Trophoblast cell (in vitro differentiated cells and primary cell): ENCODE measurements at regions not wholly inside any gene's neighbourhood (a gene's known extent, or its start where the extent isn't known, plus 50 kb on each side); places are given as distances from the start of the nearest gene placed in this dataset.

Source experiments
- DNase-seq, 2 donors: peaks; one replicate each; pipeline ENCODE4 v3.0.0-alpha.2; 2016
- H2AFZ ChIP-seq: 2 replicates; pipeline ENCODE4 v1.6.1; 2013; ENCODE audit warnings: low read length, moderate library complexity, mild to moderate bottlenecking; ENCODE audit not compliant: insufficient read depth, poor library complexity
- H2AK5ac ChIP-seq: 2 replicates; pipeline ENCODE4 v1.6.1; 2013; ENCODE audit warnings: mild to moderate bottlenecking, low read length
- H2BK120ac ChIP-seq: 2 replicates; pipeline ENCODE4 v1.6.1; 2013; ENCODE audit warnings: low read length, mild to moderate bottlenecking, moderate library complexity; ENCODE audit not compliant: insufficient read depth, poor library complexity
- H2BK12ac ChIP-seq: 2 replicates; pipeline ENCODE4 v1.6.1; 2013; ENCODE audit warnings: mild to moderate bottlenecking, low read length, moderate library complexity
- H2BK5ac ChIP-seq: 2 replicates; pipeline ENCODE4 v1.6.1; 2013; ENCODE audit warnings: low read length, low read depth, moderate library complexity, mild to moderate bottlenecking; ENCODE audit not compliant: poor library complexity
- H3K14ac ChIP-seq: 2 replicates; pipeline ENCODE4 v1.6.1; 2013; ENCODE audit warnings: mild to moderate bottlenecking, low read length
- H3K18ac ChIP-seq: 2 replicates; pipeline ENCODE4 v1.6.1; 2013; ENCODE audit warnings: mild to moderate bottlenecking, low read length
- H3K23ac ChIP-seq: 2 replicates; pipeline ENCODE4 v1.6.1; 2013; ENCODE audit warnings: low read length
- H3K27ac ChIP-seq: 2 replicates; pipeline ENCODE4 v1.5.1; 2013; ENCODE audit warnings: low read depth, mild to moderate bottlenecking, inconsistent platforms, low read length, moderate library complexity
- H3K27me3 ChIP-seq: 2 replicates; pipeline ENCODE4 v1.6.1; 2013; ENCODE audit warnings: inconsistent platforms, mild to moderate bottlenecking, low read length, moderate library complexity; ENCODE audit not compliant: insufficient read depth
- H3K36me3 ChIP-seq, 2 experiments: 1 replicate in 1 of 2; 2 replicates in 1 of 2; pipeline ENCODE4 v1.6.1; 2013; ENCODE audit warnings: low read length in 2 of 2, mild to moderate bottlenecking in 2 of 2, moderate library complexity in 1 of 2; ENCODE audit not compliant: insufficient read depth in 2 of 2, control insufficient read depth in 1 of 2
- H3K4ac ChIP-seq: 2 replicates; pipeline ENCODE4 v1.6.1; 2013; ENCODE audit warnings: low read depth, mild to moderate bottlenecking, low read length, moderate library complexity
- H3K4me1 ChIP-seq, 2 experiments: 1 replicate in 1 of 2; 2 replicates in 1 of 2; pipeline ENCODE4 v1.6.1; 2013; ENCODE audit warnings: low read length in 2 of 2, mild to moderate bottlenecking in 2 of 2, moderate library complexity in 1 of 2; ENCODE audit not compliant: insufficient read depth in 2 of 2, control insufficient read depth in 1 of 2
- H3K4me2 ChIP-seq: 2 replicates; pipeline ENCODE4 v1.6.1; 2013; ENCODE audit warnings: inconsistent platforms, mild to moderate bottlenecking, low read length, moderate library complexity
- H3K4me3 ChIP-seq: 2 replicates; pipeline ENCODE4 v1.5.1; 2013; ENCODE audit warnings: mild to moderate bottlenecking, low read depth, low read length, inconsistent platforms
- H3K79me1 ChIP-seq: one replicate; pipeline ENCODE4 v1.6.1; 2013; ENCODE audit warnings: low read length
- H3K79me2 ChIP-seq: 2 replicates; pipeline ENCODE4 v1.6.1; 2013; ENCODE audit warnings: low read length, mild to moderate bottlenecking; ENCODE audit not compliant: control insufficient read depth, insufficient read depth, poor library complexity
- H3K9ac ChIP-seq: 2 replicates; pipeline ENCODE4 v1.6.1; 2013; ENCODE audit warnings: mild to moderate bottlenecking, low read length
- H3K9me3 ChIP-seq: 2 replicates; pipeline ENCODE4 v1.6.1; 2013; ENCODE audit warnings: low read depth, mild to moderate bottlenecking, control low read depth, inconsistent platforms, low read length; ENCODE audit not compliant: insufficient read depth
- H4K12ac ChIP-seq: 2 replicates; pipeline ENCODE4 v1.6.1; 2013; ENCODE audit warnings: low read depth, mild to moderate bottlenecking, low read length, moderate library complexity
- H4K8ac ChIP-seq: 2 replicates; pipeline ENCODE4 v1.6.1; 2013; ENCODE audit warnings: low read depth, mild to moderate bottlenecking, low read length, moderate library complexity
- H4K91ac ChIP-seq: one replicate; pipeline ENCODE4 v1.6.1; 2013; ENCODE audit warnings: low read depth, mild to moderate bottlenecking, low read length, moderate library complexity
- WGBS: extraction: QIAGEN DNeasy Blood & Tissue Kit; methylation state at CpG from one replicate; pipeline ENCODE4 v1.1.7; 2013; ENCODE audit warnings: missing lambda C conversion rate; ENCODE audit not compliant: insufficient read length, insufficient coverage; ENCODE audit errors: extremely low coverage; 5-methylcytosine and 5-hydroxymethylcytosine counted together

DNA sequence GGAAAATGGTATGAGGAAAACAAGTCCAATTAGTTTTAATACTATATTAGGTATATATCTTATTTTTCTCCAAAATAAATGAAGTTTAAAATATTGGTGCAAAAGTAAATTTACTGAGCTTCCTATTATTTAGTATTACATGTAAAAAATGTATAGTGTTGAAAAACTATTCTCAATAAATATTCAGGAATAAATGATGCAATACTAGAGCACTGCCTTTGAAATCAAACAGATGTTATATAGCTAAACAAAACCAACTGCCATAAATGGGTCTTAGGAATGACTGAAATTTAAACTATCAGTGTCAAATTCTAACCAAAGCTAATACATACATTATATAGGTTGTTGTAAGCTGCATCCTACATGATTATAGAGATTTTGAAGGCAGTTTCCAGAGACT is 1434.0 kb upstream of the LRRTM3 start:
- no peak for DNase-seq
- Histone ChIP-seq H2AFZ (no peak overlapping the region), H3K4ac (no peak overlapping the region)

DNA sequence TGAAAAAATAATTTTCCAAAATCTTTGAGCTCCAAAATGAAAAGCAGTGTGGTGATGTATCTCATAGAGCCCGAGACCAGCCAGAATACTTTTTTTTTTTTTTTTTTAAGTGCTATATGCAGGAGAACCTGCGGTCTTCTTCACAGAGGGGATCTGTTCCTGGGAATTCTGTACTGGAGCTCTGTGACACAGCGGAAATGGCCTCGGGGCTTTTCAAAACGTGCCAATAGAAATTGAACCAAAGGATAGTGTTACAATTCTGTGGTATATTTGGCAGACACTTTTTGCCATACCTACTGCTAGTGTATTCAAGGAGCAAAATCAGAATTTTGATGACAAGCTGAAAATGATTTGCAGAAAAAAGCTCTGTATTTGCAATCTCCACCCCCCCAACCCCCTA is 1429.3 kb upstream of the LRRTM3 start:
- Histone ChIP-seq H2BK5ac (no peak overlapping the region), H2AFZ (no peak overlapping the region), H3K27ac (no peak overlapping the region), H2BK12ac (no peak overlapping the region), H3K9me3 (no peaks in the 10 kb centered on the region), H3K9ac (no peak overlapping the region), H4K12ac (no peak overlapping the region), H3K36me3 (no peaks in the 10 kb centered on the region), H3K4me3 (no peak overlapping the region), H3K79me1 (no peaks in the 10 kb centered on the region), H3K4ac (no peak overlapping the region), H3K23ac (no peak overlapping the region), H3K14ac (no peak overlapping the region), H4K8ac (no peak overlapping the region), H3K18ac (no peak overlapping the region), H3K27me3 (no peaks in the 10 kb centered on the region), H3K79me2 (no peaks in the 10 kb centered on the region), H3K4me2 (no peak overlapping the region), H3K4me1 (no peaks in the 10 kb centered on the region), H4K91ac (no peak overlapping the region), H2AK5ac (no peak overlapping the region), H2BK120ac (no peak overlapping the region)
- no peak for DNase-seq
- no CpG with 5 or more reads among the region's 5 CpGs for WGBS

More for the DNA sequence above, 1434.0 kb upstream of the LRRTM3 start:
- no peak overlapping the region for H3K4me3 ChIP-seq
- no peak overlapping the region for H3K27ac ChIP-seq
- no peak overlapping the region for H4K8ac ChIP-seq
- no peak overlapping the region for H3K18ac ChIP-seq
- no peaks in the 10 kb centered on the region for H3K4me1 ChIP-seq
- no peak overlapping the region for H3K23ac ChIP-seq
- no peak overlapping the region for H2BK5ac ChIP-seq
- no peaks in the 10 kb centered on the region for H3K9me3 ChIP-seq
- H3K9ac ChIP-seq, result no peak overlapping the region
- H3K27me3 ChIP-seq, result no peaks in the 10 kb centered on the region
- no peak overlapping the region for H3K14ac ChIP-seq
- H3K4me2 ChIP-seq, result no peak overlapping the region
- H4K12ac ChIP-seq, result no peak overlapping the region
- no peak overlapping the region for H2BK12ac ChIP-seq
- no peaks in the 10 kb centered on the region for H3K79me2 ChIP-seq
- H3K79me1 ChIP-seq, result no peaks in the 10 kb centered on the region
- no peaks in the 10 kb centered on the region for H3K36me3 ChIP-seq
- H2AK5ac ChIP-seq, result no peak overlapping the region
- no peak overlapping the region for H4K91ac ChIP-seq
- no peak overlapping the region for H2BK120ac ChIP-seq

DNA sequence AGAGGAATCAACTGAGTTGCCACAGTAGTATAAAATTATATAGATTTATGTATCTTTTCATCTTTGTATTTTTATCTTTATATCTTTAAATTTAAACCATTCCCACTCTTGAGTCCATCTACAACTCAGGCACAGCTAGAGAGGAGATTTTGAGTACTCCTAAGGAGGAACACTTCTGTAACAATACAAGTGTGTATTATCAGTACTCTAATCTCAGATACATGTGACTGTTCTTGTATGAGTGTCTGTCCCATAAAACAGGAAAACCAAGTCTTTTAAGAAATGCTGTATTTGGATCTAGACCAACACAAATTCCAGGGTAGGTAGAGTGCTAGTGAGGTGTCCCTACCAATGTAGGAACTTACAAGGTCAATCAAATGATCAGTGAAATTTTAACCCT is 1428.0 kb upstream of the LRRTM3 start:
- Histone ChIP-seq H3K79me1 (no peaks in the 10 kb centered on the region), H3K4me3 (no peak overlapping the region), H3K27ac (no peak overlapping the region), H4K91ac (no peak overlapping the region), H2AFZ (no peak overlapping the region), H4K8ac (no peak overlapping the region), H3K9me3 (no peaks in the 10 kb centered on the region), H2AK5ac (no peak overlapping the region), H3K14ac (no peak overlapping the region), H3K23ac (no peak overlapping the region), H3K36me3 (no peaks in the 10 kb centered on the region), H3K9ac (no peak overlapping the region), H2BK120ac (no peak overlapping the region), H2BK12ac (no peak overlapping the region), H2BK5ac (no peak overlapping the region), H3K4me2 (no peak overlapping the region), H3K4ac (no peak overlapping the region), H3K4me1 (no peaks in the 10 kb centered on the region), H3K79me2 (no peaks in the 10 kb centered on the region), H3K18ac (no peak overlapping the region), H3K27me3 (no peaks in the 10 kb centered on the region), H4K12ac (no peak overlapping the region)
- DNase-seq, result no peak

DNA sequence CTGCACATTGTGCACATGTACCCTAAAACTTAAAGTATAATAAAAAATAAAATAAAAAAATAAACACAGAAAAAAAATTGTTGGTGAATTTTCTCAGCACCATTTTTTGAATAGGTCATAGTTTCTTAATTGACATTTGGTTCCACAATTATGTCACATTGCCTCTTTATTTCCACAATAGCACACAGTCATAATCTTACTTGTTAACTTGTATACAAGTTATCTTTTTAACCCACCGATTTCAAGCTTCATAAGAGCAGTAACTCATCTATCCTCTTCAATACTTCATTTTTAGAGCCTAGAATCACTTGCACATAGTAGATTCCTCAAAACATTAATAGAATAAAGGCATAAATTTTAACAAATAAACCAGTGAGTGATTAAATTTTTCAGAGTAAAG is 1425.1 kb upstream of the LRRTM3 start:
- whole genome bisulfite sequencing, result no CpG with 5 or more reads among the region's 1 CpG
- Histone ChIP-seq H3K79me1 (no peaks in the 10 kb centered on the region), H2BK5ac (no peak overlapping the region)

GRCh38 chr10:65501259-65501658 is 1424.6 kb upstream of the LRRTM3 start:
- Histone ChIP-seq H3K9me3 (no peaks in the 10 kb centered on the region), H3K27ac (no peak overlapping the region)
- no CpG with 5 or more reads among the region's 3 CpGs for WGBS

More for the DNA sequence above, 1425.1 kb upstream of the LRRTM3 start:
- no peak overlapping the region for H4K12ac ChIP-seq
- H3K27me3 ChIP-seq, result no peaks in the 10 kb centered on the region
- no peak overlapping the region for H4K8ac ChIP-seq
- H3K23ac ChIP-seq, result no peak overlapping the region
- H3K18ac ChIP-seq, result no peak overlapping the region
- no peaks in the 10 kb centered on the region for H3K79me2 ChIP-seq
- H2AK5ac ChIP-seq, result no peak overlapping the region
- H3K4ac ChIP-seq, result no peak overlapping the region
- H3K4me3 ChIP-seq, result no peak overlapping the region
- no peak overlapping the region for H2BK120ac ChIP-seq
- H4K91ac ChIP-seq, result no peak overlapping the region
- DNase-seq, result no peak
- no peak overlapping the region for H2AFZ ChIP-seq
- H3K36me3 ChIP-seq, result no peaks in the 10 kb centered on the region
- H3K4me1 ChIP-seq, result no peaks in the 10 kb centered on the region
- H3K14ac ChIP-seq, result no peak overlapping the region
- H3K9ac ChIP-seq, result no peak overlapping the region
- H3K9me3 ChIP-seq, result no peaks in the 10 kb centered on the region
- H2BK12ac ChIP-seq, result no peak overlapping the region
- H3K27ac ChIP-seq, result no peak overlapping the region
- H3K4me2 ChIP-seq, result no peak overlapping the region

More at GRCh38 chr10:65501259-65501658, 1424.6 kb upstream of the LRRTM3 start:
- no peak overlapping the region for H4K12ac ChIP-seq
- no peak overlapping the region for H3K9ac ChIP-seq
- H3K14ac ChIP-seq, result no peak overlapping the region
- H3K4me2 ChIP-seq, result no peak overlapping the region
- no peak overlapping the region for H3K4ac ChIP-seq
- no peak overlapping the region for H2BK12ac ChIP-seq
- H2AFZ ChIP-seq, result no peak overlapping the region
- no peaks in the 10 kb centered on the region for H3K36me3 ChIP-seq
- H3K4me3 ChIP-seq, result no peak overlapping the region
- no peaks in the 10 kb centered on the region for H3K79me1 ChIP-seq
- H4K91ac ChIP-seq, result no peak overlapping the region
- H2BK5ac ChIP-seq, result no peak overlapping the region
- no peaks in the 10 kb centered on the region for H3K79me2 ChIP-seq
- H3K27me3 ChIP-seq, result no peaks in the 10 kb centered on the region
- no peaks in the 10 kb centered on the region for H3K4me1 ChIP-seq
- DNase-seq, result no peak
- H2AK5ac ChIP-seq, result no peak overlapping the region
- H3K23ac ChIP-seq, result no peak overlapping the region
- no peak overlapping the region for H2BK120ac ChIP-seq
- no peak overlapping the region for H3K18ac ChIP-seq
- H4K8ac ChIP-seq, result no peak overlapping the region
